ENCODE measurements at regions not wholly inside any gene's neighbourhood (a gene's known extent, or its start where the extent isn't known, plus 50 kb on each side); places are given as distances from the start of the nearest gene placed in this dataset.
A peak's percentile ranks its signal among the peaks of the same experiment; 100 is the strongest.

DNA sequence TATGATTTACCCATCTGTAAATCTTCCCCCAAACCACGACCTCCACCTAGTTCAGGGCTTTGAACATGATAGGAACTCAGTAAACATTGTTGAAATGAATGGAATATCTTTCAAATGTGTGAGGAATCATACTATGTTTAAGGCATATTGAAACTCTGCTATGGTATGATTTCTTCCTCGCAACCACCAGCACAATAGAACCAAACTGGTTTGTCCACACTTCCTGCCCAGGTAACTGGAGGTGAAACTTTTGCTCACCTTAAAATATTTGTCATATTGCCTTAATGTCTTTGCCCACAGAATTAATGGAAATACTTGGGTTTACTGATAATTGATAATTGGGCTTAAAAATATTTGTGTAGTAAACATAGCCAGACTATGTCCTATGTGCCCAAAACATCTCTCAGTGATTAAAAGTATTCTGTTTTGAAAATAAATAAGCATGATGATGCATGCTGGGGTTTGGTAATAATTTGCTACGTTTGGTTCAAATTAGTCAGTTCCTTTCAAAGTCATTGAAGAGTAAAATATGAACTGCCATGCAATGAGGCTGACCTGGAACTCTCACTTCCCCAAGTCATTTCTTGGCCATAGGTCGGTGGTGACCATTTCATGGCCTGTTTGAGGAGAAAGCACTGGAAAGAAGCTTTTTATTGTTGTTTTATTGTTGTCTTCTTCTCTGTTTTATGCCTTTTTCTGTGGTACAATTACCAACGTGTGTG, 73.3 kb downstream of the TNFSF18 start:
- H3K9ac ChIP-seq (ENCODE audit: low read length) = no peak overlapping the region

DNA sequence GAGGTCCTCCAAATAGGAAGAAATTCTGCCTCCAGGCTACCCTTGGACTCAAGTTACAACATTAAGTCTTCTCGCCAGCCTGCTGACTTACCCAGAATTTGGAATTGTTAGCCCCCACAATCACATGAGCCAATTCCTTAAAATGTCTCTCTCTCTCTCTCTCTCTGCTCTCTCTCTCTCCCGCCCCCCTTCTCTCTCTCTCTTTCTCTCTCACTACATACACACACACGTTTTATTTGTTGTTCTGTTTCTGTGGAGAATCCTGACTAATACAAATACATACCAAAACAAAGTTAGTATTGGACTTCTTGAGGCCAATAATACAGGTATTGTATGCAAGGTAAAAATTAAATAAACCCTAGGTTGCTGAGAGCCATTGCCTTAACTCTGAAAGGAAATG, 72.1 kb downstream of the TNFSF18 start:
- H3K36me3 ChIP-seq (ENCODE audit: control insufficient read depth, insufficient read depth, low read length, severe bottlenecking) = no peaks in the 10 kb centered on the region
- H3K4me1 ChIP-seq (ENCODE audit: control insufficient read depth, insufficient read depth, low read length) = peaks cover 3% of the 10 kb centered on the region
- no peaks in the 10 kb centered on the region for H3K9me3 ChIP-seq (ENCODE audit: control insufficient read depth, low read length)
- DNase-seq (ENCODE audit: low read depth) = no peak
- no peaks in the 10 kb centered on the region for H3K27me3 ChIP-seq (replicated peaks; ENCODE audit: control insufficient read depth, insufficient read depth, low read length)
- no peak overlapping the region for H3K4me3 ChIP-seq (ENCODE audit: low read length)
- H3K9ac ChIP-seq (ENCODE audit: low read length) = no peak overlapping the region

More for the DNA sequence above, 73.3 kb downstream of the TNFSF18 start:
- peak; percentile 56 for DNase-seq (ENCODE audit: low read depth)
- Histone ChIP-seq H3K9me3 (ENCODE audit: control insufficient read depth, low read length) (no peaks in the 10 kb centered on the region), H3K4me3 (ENCODE audit: low read length) (no peak overlapping the region), H3K27me3 (replicated peaks; ENCODE audit: control insufficient read depth, insufficient read depth, low read length) (no peaks in the 10 kb centered on the region), H3K36me3 (ENCODE audit: control insufficient read depth, insufficient read depth, low read length, severe bottlenecking) (no peaks in the 10 kb centered on the region), H3K4me1 (ENCODE audit: control insufficient read depth, insufficient read depth, low read length) (peaks cover 3% of the 10 kb centered on the region)

DNA sequence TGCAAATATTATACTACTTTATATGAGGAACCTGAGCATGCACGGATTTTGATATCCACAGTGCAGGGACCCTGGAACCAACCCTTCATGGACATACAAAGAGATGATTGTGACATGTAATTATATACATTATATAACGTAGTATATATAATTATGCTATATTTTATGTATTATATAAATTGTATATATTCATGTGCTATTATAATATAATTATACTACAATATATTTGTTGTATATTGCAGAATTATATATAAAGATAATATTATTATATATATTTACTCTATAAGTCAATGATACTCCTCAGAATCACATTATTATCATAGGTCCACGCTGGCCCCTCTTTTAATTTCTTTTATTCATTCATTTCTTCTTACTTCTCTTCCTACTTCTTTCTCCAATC, 70.9 kb downstream of the TNFSF18 start:
- Histone ChIP-seq H3K4me3 (ENCODE audit: low read length) (no peak overlapping the region), H3K27me3 (replicated peaks; ENCODE audit: control insufficient read depth, insufficient read depth, low read length) (no peaks in the 10 kb centered on the region), H3K9ac (ENCODE audit: low read length) (no peak overlapping the region), H3K9me3 (ENCODE audit: control insufficient read depth, low read length) (no peaks in the 10 kb centered on the region), H3K4me1 (ENCODE audit: control insufficient read depth, insufficient read depth, low read length) (peaks cover 3% of the 10 kb centered on the region), H3K36me3 (ENCODE audit: control insufficient read depth, insufficient read depth, low read length, severe bottlenecking) (no peaks in the 10 kb centered on the region)
- DNase-seq (ENCODE audit: low read depth) = no peak

DNA sequence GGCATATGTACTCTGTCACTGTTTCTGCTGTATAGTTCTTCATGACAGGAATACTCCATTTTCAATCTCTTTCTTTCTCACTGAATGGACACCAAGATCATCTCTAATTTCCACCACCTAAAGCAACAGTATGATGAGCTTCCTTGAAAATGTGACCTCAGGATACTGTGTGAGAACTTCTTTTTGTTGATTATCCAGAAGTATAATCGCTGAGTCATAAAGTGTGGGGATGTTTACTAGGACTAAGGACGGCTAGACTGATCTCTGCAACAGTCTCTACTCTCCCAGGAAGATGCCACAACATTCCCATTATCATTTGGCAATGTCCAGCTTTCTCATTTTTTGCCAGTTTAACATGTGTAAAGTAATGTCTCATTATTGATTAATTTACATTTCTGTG, 70.3 kb downstream of the TNFSF18 start:
- no peak overlapping the region for H3K9ac ChIP-seq (ENCODE audit: low read length)
- no peak for DNase-seq (ENCODE audit: low read depth)
- H3K4me3 ChIP-seq (ENCODE audit: low read length) = no peak overlapping the region
- no peaks in the 10 kb centered on the region for H3K27me3 ChIP-seq (replicated peaks; ENCODE audit: control insufficient read depth, insufficient read depth, low read length)
- peaks cover 3% of the 10 kb centered on the region for H3K4me1 ChIP-seq (ENCODE audit: control insufficient read depth, insufficient read depth, low read length)
- no peaks in the 10 kb centered on the region for H3K9me3 ChIP-seq (ENCODE audit: control insufficient read depth, low read length)
- H3K36me3 ChIP-seq (ENCODE audit: control insufficient read depth, insufficient read depth, low read length, severe bottlenecking) = no peaks in the 10 kb centered on the region

DNA sequence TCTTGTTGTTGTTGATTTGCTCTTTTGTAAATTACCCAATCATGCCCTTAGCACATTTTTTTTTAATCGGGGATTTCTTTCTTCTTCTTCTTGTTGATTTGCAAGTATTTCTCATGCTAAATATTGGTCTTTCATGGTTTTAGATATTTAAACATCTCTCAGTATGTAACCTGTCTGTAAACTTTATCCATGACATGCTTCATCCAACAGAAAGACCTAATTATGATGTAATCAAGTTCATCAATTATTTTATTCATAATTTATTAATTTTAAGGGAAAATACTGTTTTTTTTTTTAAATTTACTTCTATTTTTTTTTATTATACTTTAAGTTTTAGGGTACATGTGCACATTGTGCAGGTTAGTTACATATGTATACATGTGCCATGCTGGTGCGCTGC, 69.8 kb downstream of the TNFSF18 start:
- H3K4me3 ChIP-seq (ENCODE audit: low read length) = no peak overlapping the region
- H3K9ac ChIP-seq (ENCODE audit: low read length) = no peak overlapping the region
- no peaks in the 10 kb centered on the region for H3K27me3 ChIP-seq (replicated peaks; ENCODE audit: control insufficient read depth, insufficient read depth, low read length)
- no peak for DNase-seq (ENCODE audit: low read depth)
- no peaks in the 10 kb centered on the region for H3K36me3 ChIP-seq (ENCODE audit: control insufficient read depth, insufficient read depth, low read length, severe bottlenecking)
- H3K4me1 ChIP-seq (ENCODE audit: control insufficient read depth, insufficient read depth, low read length) = peaks cover 3% of the 10 kb centered on the region
- H3K9me3 ChIP-seq (ENCODE audit: control insufficient read depth, low read length) = no peaks in the 10 kb centered on the region

Measured in adipocyte (in vitro differentiated cells).